ENCODE measurements at regions not wholly inside any gene's neighbourhood (a gene's known extent, or its start where the extent isn't known, plus 50 kb on each side); places are given as distances from the start of the nearest gene placed in this dataset.

GRCh38 chr13:104785952-104786351 is 1719.7 kb upstream of the SLC10A2 start:
- TF ChIP-seq CTCF (IDR thresholded peaks at IDR 0.05 in 2 of 3, conservative IDR thresholded peaks at IDR 0.05 in 1 of 3; ENCODE audit: borderline replicate concordance in 1 of 3, insufficient read depth in 1 of 3, low read depth in 2 of 3, low read length in 2 of 3) (no peak), REST (IDR thresholded peaks at IDR 0.05; ENCODE audit: low read depth) (no peak), CEBPB (IDR thresholded peaks at IDR 0.05; ENCODE audit: low read depth) (no peak), MAX (IDR thresholded peaks at IDR 0.05) (no peak), EZH2 (IDR thresholded peaks at IDR 0.05) (no peak), EZH2phosphoT487 (IDR thresholded peaks at IDR 0.05; ENCODE audit: borderline replicate concordance) (no peak), POLR2AphosphoS5 (IDR thresholded peaks at IDR 0.05; ENCODE audit: low read depth, low read length) (no peak), ZBTB33 (IDR thresholded peaks at IDR 0.05; ENCODE audit: extremely low read depth, insufficient replicate concordance, low read length) (no peak), SRF (IDR thresholded peaks at IDR 0.05; ENCODE audit: low read depth) (no peak), ATF3 (IDR thresholded peaks at IDR 0.05) (no peak), FOSL1 (IDR thresholded peaks at IDR 0.05; ENCODE audit: low read depth) (no peak)

All from HCT116 (cell line).